Kidney capillary endothelial cell (primary cell): ENCODE measurements at regions not wholly inside any gene's neighbourhood (a gene's known extent, or its start where the extent isn't known, plus 50 kb on each side); places are given as distances from the start of the nearest gene placed in this dataset.

Experiments
- DNase-seq: peaks from one replicate; pipeline ENCODE4 v3.0.0-alpha.2; 2018; ENCODE audit warnings: low spot score

DNA sequence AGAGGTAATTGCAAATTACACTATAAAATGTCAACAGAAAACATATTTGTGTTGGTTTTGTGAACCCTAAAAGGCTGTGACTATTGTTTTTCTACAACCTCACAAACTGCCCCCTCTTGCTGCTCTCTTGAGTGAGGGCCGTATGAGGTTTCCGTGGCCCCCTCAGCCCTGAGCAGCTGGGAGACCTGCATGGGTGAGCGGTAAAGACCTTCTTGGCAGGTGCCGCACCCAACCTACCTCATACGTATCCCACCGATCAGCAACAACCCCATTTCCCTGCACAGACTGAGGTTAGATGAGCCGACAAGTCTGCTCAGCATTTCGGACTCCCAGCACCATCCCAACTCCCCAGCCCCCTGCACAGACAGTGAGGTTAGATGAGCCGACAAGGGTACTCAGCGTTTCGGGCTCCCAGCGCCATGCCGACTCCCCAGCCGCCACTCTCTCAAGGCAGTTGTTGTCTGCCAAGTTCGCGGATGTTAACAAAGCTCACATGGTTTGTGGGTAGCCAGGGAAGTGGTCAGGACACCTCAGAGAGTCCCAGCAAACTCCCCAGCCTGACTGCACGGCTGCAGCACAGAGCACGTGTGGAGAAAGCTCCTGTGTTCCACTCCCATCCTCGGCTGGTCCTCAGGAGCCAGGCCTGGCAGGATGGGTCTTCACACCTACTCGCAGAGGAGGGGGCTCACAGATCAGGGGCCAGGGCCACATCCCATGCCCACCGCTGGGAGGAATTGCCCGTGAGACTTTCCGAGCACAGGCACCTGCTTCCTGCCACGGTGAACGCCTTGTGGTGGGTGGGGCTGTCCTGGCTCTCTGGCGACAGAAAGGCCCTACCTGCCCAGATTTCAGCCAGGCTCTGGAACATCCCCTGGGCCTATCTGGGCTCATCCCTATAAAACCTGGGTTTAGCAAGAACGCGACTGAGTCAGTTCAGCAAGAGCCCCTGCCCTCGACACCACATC lies 502.9 kb downstream of the BRD1 start:
- no peak for DNase-seq

DNA sequence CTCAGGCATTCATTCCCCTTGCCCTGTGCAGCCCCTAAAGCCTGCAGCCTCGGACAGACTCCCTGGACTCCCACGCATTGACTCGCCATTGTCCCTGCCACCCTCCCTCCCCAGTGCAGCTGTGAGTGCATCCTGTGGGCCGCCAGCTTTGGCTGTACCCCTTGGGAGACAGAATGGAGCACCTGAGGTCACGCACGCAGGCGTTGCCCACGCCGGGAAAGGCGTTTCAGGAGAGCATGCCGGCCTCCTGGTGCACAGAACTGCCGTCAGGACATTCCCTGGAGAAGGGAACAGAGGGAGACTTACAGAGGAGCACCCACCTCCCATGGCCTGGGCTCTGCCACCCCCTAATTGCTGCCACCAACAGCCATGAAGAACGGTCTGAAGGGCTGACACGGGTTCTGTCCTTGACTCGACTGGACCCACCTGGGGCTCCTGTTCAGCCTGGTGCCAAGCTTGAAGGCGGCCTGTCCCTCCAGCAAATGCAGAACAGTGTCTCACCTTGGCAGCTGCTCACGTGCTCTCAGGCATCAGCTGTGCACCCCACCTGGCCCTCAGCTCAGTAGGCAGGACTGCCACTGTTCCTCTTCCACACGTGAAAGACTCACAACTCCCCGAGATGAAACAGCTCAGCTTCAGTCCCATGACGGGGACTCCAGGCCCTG lies 503.8 kb downstream of the BRD1 start:
- no peak for DNase-seq

DNA sequence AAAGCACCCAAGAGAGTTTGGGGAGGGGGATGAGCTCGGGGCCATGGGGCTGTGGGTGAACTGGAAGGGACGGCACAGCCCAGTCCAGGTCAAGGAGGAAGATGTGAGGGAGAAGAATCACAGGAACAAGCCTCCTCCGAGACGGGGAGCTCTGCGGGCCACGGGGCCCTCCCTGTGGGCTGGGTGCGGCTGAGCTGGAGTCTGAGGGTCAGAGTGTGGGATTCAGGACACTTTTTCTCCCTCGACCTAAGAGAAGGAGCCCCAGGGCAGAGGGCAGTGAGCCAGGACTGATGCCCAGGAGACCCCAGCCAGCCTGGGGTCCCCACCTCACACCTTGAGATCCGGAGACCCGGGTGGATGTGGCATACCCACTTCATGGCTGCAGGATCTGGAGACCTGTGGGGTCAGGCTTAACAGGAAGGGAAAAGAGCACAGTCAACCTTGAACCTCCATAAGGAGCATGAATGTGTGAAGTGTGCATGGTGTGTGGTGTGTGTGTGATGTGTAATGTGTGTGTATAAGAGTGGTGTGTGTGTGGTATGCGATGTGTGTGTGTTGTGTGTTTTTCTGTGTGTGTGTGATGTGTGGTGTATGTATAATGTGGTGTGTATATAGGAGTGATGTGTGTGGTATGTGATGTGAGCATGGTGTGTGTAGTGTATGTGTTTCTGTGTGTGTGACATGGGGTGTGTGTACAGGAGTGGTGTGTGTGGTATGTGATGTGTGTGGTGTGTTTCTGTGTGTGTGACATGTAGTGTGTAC lies 504.6 kb downstream of the BRD1 start:
- DNase-seq = no peak

DNA sequence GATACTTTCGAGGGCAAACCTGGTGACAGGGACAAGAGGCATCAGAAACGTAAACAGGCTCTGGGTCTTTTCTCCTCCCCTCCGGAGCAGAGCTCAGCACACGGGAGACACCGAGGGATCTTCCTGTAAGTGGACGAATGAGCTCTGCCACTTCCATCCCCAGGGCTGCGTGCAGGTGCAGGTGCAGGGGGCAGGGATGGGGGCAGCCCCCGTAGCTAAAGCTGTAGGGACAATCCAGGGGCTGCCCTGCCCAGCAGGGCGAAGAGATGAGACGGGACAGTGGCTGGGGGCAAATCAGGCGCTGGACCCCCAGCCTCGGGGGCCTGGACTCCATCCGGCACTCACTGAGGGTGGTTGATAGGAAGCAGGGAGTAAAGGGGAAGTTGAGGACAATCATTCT lies 505.4 kb downstream of the BRD1 start:
- DNase-seq = no peak

DNA sequence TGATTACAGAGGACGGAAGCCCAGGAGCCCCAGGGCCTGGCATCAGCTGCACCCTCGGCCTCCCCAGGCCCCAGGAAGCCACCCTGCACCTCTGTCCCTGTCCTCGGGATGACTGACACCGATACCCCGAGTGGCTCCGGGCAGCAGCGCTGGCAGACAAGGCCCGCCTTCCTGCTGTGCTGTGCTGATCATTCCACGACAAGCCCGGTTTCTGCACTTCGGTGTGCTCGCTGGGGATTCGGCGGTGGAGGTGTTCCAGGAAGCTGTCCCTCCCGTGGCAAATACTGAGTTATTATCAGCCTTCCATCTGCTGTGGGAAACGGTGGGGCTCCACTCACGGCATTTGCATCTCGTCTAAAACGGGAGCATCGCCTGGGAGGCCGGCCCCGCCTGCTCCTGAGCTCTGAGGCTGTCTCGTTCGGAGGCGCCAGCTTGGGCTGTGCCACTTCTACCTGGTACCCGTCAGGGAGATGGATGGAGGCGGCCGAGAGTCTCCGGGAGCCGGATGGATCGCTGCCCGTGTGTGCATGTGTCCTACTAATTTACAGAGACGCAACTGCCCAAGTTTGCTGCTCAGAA lies 506.1 kb downstream of the BRD1 start:
- no peak for DNase-seq

- no peak for DNase-seq
Observed at GRCh38 chr22:49320714-49321476, 506.8 kb downstream of the BRD1 start.

- no peak for DNase-seq
Observed at GRCh38 chr22:49317369-49317768, 510.3 kb downstream of the BRD1 start.

GRCh38 chr22:49312601-49313000 lies 515.1 kb downstream of the BRD1 start:
- DNase-seq = no peak

GRCh38 chr22:49310354-49310753 lies 517.3 kb downstream of the BRD1 start:
- no peak for DNase-seq

DNA sequence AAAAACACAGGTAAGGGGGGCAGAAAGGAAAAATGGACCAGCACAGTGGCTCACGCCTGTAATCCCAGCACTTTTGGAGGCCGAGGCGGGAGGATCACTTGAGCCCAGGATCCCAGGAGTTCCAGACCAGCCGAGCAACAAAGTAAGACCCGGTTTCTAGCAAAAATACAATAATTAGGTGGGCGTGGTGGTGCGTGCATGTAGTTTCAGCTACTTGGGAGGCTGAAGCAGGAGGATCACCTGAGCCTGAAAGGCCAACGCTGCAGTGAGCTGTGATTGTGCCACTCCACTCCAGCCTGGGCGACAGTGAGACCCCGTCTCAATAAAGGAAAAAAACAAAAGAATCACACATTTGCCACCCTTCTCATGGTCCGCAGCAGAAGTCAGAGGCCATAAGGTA lies 519.4 kb downstream of the BRD1 start:
- no peak for DNase-seq

- no peak for DNase-seq
Observed at GRCh38 chr22:49307870-49308269, 519.8 kb downstream of the BRD1 start.

DNA sequence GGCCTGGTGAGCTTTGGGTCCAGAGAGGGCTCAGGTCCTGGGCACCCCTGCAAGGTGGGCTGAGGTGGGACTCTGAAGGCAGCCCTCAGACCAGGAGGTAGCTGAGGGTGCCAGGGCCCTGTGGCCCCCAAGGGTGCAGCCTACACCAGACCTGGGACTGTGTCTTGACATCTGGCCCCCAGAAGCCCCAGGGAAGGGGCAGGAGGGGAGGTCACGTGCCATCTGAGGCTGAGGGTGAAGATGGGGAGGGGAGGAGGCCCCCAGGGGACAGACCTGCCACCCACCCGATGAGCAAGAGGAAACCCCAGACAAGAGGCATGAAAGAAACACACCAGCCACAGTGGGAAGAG lies 520.2 kb downstream of the BRD1 start:
- DNase-seq = no peak

GRCh38 chr22:49306632-49307480 lies 520.8 kb downstream of the BRD1 start:
- no peak for DNase-seq

GRCh38 chr22:49305966-49306631 lies 521.6 kb downstream of the BRD1 start:
- DNase-seq = no peak

DNA sequence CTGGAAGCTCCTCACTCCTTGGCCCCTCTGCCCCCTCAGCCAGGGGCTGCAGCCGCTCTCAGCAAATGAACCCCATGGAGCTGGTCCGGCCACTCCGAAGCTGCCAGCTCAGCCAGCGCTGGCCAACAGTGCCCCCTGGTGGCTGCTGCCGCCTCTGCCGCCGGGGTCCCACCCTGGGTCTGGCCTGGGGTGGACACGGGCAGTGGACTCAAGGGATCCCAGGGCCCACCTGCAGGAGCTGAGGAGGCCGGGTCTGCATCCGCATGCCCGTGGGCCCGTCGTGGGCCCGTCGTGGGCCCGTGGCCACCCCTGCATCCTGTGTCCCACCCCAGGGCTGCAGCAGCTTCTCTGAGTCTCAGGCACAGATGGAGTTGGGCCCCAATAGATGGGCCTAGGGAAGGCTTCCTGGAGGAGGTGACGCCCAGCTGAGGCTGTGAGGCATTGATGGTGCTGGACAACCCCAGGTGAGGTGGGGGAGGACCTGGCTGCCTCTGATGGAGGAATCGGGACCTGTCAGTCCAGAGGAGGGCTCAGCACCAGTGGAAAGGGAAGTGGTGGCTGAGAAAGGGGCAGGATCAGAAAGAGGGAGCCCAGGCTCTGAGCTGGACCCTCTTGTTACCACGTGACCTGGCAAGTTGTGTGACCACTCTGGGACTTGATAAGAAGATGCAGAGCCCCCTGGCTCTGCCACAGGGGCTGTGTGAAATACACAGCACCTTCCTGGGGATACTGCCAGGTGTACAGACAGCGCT lies 522.3 kb downstream of the BRD1 start:
- peak; percentile 48 for DNase-seq

DNA sequence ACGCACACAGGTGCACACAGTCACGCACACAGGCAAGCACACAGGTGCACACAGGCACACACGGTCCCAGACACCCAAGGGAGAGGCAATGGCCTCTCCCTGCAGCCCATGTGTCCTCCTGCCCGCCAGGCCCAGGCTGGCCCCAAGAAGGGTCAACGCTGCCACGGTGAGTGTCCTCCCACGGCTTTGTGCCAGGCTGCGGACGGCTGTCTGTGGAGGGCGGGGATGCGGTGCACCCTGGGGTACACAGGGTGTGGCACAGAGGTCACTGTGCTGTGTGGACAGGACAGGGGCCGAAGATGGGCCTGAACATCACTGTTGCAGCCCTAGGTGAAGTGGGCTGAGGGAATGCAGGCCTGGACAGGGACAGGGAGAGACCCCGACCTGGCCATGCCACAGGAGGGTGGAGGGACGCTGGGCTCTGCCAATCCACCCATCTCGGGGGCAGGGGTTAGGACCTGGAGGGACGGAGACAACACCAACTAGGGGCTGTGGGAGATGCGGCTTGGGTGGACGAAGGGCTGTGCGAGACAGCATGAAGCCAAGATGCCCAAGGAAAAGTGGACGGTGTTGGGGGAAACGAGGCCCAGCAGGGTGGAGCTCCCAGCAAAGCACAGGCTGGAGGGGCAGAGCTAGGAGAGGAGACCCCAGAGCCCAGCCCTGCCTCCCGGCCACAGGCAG lies 523.8 kb downstream of the BRD1 start:
- no peak for DNase-seq

DNA sequence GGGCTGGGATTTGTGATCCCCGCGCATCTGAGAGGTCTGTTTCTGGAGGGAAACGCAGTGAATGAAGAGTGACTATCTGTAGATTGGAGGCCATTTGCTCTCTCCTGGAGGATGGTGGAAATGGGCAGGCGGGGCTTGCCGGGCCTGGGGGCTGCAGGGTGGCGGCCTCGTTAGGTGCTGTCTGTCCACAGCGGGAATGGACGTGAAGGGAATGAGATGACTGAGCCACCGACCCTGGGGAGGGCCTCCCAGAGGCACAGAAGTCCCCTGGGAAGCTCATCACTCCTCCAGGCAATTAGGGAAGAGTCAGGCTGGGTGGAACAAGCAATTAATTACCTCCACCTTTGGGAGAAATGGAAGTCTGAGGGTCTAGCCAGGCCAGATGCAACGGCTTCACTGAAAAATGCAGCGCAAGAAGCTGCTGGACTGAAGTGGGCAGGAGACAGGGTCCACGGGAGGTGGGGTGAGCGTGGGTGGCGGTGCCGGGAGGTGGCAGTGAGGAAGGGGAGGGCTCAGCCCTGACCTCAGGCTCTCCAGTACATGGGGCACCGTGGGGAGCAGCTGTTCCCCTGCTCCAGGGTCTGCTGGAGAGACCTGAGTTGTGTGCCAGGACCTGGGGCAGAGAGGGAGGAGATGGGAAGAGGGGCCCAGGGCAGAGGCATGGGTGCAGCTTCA lies 524.5 kb downstream of the BRD1 start:
- DNase-seq = no peak

GRCh38 chr22:49302530-49302929 lies 525.1 kb downstream of the BRD1 start:
- no peak for DNase-seq
